Trophoblast cell (in vitro differentiated cells and primary cell): ENCODE measurements at regions not wholly inside any gene's neighbourhood (a gene's known extent, or its start where the extent isn't known, plus 50 kb on each side); places are given as distances from the start of the nearest gene placed in this dataset.
"Not testable (repeated sequence)": the region's sequence is repeated elsewhere in the genome, so short reads cannot be mapped to it uniquely, and the experiment has no call there.

Experiments used
- DNase-seq, 2 donors: peaks; one replicate each; pipeline ENCODE4 v3.0.0-alpha.2; 2016
- H2AFZ ChIP-seq: 2 replicates; pipeline ENCODE4 v1.6.1; 2013; ENCODE audit warnings: low read length, moderate library complexity, mild to moderate bottlenecking; ENCODE audit not compliant: insufficient read depth, poor library complexity
- H2AK5ac ChIP-seq: 2 replicates; pipeline ENCODE4 v1.6.1; 2013; ENCODE audit warnings: mild to moderate bottlenecking, low read length
- H2BK120ac ChIP-seq: 2 replicates; pipeline ENCODE4 v1.6.1; 2013; ENCODE audit warnings: low read length, mild to moderate bottlenecking, moderate library complexity; ENCODE audit not compliant: insufficient read depth, poor library complexity
- H2BK12ac ChIP-seq: 2 replicates; pipeline ENCODE4 v1.6.1; 2013; ENCODE audit warnings: mild to moderate bottlenecking, low read length, moderate library complexity
- H2BK5ac ChIP-seq: 2 replicates; pipeline ENCODE4 v1.6.1; 2013; ENCODE audit warnings: low read length, low read depth, moderate library complexity, mild to moderate bottlenecking; ENCODE audit not compliant: poor library complexity
- H3K14ac ChIP-seq: 2 replicates; pipeline ENCODE4 v1.6.1; 2013; ENCODE audit warnings: mild to moderate bottlenecking, low read length
- H3K18ac ChIP-seq: 2 replicates; pipeline ENCODE4 v1.6.1; 2013; ENCODE audit warnings: mild to moderate bottlenecking, low read length
- H3K23ac ChIP-seq: 2 replicates; pipeline ENCODE4 v1.6.1; 2013; ENCODE audit warnings: low read length
- H3K27ac ChIP-seq: 2 replicates; pipeline ENCODE4 v1.5.1; 2013; ENCODE audit warnings: low read depth, mild to moderate bottlenecking, inconsistent platforms, low read length, moderate library complexity
- H3K27me3 ChIP-seq: 2 replicates; pipeline ENCODE4 v1.6.1; 2013; ENCODE audit warnings: inconsistent platforms, mild to moderate bottlenecking, low read length, moderate library complexity; ENCODE audit not compliant: insufficient read depth
- H3K36me3 ChIP-seq, 2 experiments: 1 replicate in 1 of 2; 2 replicates in 1 of 2; pipeline ENCODE4 v1.6.1; 2013; ENCODE audit warnings: low read length in 2 of 2, mild to moderate bottlenecking in 2 of 2, moderate library complexity in 1 of 2; ENCODE audit not compliant: insufficient read depth in 2 of 2, control insufficient read depth in 1 of 2
- H3K4ac ChIP-seq: 2 replicates; pipeline ENCODE4 v1.6.1; 2013; ENCODE audit warnings: low read depth, mild to moderate bottlenecking, low read length, moderate library complexity
- H3K4me1 ChIP-seq, 2 experiments: 1 replicate in 1 of 2; 2 replicates in 1 of 2; pipeline ENCODE4 v1.6.1; 2013; ENCODE audit warnings: low read length in 2 of 2, mild to moderate bottlenecking in 2 of 2, moderate library complexity in 1 of 2; ENCODE audit not compliant: insufficient read depth in 2 of 2, control insufficient read depth in 1 of 2
- H3K4me2 ChIP-seq: 2 replicates; pipeline ENCODE4 v1.6.1; 2013; ENCODE audit warnings: inconsistent platforms, mild to moderate bottlenecking, low read length, moderate library complexity
- H3K4me3 ChIP-seq: 2 replicates; pipeline ENCODE4 v1.5.1; 2013; ENCODE audit warnings: mild to moderate bottlenecking, low read depth, low read length, inconsistent platforms
- H3K79me1 ChIP-seq: one replicate; pipeline ENCODE4 v1.6.1; 2013; ENCODE audit warnings: low read length
- H3K79me2 ChIP-seq: 2 replicates; pipeline ENCODE4 v1.6.1; 2013; ENCODE audit warnings: low read length, mild to moderate bottlenecking; ENCODE audit not compliant: control insufficient read depth, insufficient read depth, poor library complexity
- H3K9ac ChIP-seq: 2 replicates; pipeline ENCODE4 v1.6.1; 2013; ENCODE audit warnings: mild to moderate bottlenecking, low read length
- H3K9me3 ChIP-seq: 2 replicates; pipeline ENCODE4 v1.6.1; 2013; ENCODE audit warnings: low read depth, mild to moderate bottlenecking, control low read depth, inconsistent platforms, low read length; ENCODE audit not compliant: insufficient read depth
- H4K12ac ChIP-seq: 2 replicates; pipeline ENCODE4 v1.6.1; 2013; ENCODE audit warnings: low read depth, mild to moderate bottlenecking, low read length, moderate library complexity
- H4K8ac ChIP-seq: 2 replicates; pipeline ENCODE4 v1.6.1; 2013; ENCODE audit warnings: low read depth, mild to moderate bottlenecking, low read length, moderate library complexity
- H4K91ac ChIP-seq: one replicate; pipeline ENCODE4 v1.6.1; 2013; ENCODE audit warnings: low read depth, mild to moderate bottlenecking, low read length, moderate library complexity
- WGBS: extraction: QIAGEN DNeasy Blood & Tissue Kit; methylation state at CpG from one replicate; pipeline ENCODE4 v1.1.7; 2013; ENCODE audit warnings: missing lambda C conversion rate; ENCODE audit not compliant: insufficient read length, insufficient coverage; ENCODE audit errors: extremely low coverage; 5-methylcytosine and 5-hydroxymethylcytosine counted together

DNA sequence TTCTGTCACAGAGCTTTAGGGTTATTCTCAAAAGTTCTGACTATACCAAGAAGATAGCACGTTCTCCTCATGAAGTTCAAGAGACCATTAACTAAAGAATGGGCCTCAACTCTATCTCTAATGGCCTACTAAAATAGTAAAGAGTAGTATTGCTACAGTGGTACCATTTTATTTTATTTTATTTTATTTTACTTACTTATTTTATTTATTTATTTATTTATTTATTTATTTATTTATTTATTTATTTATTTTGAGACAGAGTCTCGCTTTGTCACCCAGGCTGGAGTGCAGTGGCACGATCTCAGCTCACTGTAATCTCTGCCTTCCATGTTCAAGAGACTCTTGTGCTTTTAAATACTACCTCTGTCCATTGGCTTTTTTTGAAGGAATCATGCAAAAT is 52.5 kb upstream of the SCRG1 start:
- not testable (repeated sequence) for H3K4ac ChIP-seq, DNase-seq, H3K27ac ChIP-seq, H4K8ac ChIP-seq, H3K9me3 ChIP-seq, H3K23ac ChIP-seq, H3K4me1 ChIP-seq, H2BK5ac ChIP-seq, H2AK5ac ChIP-seq, H3K27me3 ChIP-seq, H4K91ac ChIP-seq, H3K79me1 ChIP-seq, H3K14ac ChIP-seq, H3K9ac ChIP-seq, H2BK12ac ChIP-seq, H4K12ac ChIP-seq, H3K4me2 ChIP-seq, H3K18ac ChIP-seq, H3K4me3 ChIP-seq, H2BK120ac ChIP-seq, H3K79me2 ChIP-seq, H3K36me3 ChIP-seq, H2AFZ ChIP-seq
- WGBS, result no CpG with 5 or more reads among the region's 3 CpGs

DNA sequence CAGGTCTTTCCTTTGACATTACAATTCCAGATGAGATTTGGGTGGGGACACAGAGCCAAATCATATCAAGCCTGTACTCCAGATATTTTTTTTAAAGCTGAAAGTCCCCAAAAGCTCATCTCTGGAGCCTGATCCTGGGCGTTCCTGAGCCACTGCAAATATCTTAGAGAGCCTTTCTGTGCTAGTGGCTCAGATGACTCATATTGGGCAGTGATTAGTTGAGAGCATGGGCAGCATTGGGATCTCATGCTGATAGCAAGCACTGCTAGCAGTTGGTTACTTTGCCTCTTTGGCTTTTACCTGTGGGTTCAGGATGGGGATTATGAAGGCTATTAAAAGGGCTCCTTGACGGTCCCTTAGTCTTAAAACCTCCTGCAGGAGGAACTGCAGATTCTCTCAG is 51.4 kb upstream of the SCRG1 start:
- WGBS, result no CpG with 5 or more reads among the region's 2 CpGs
- Histone ChIP-seq H4K8ac (no peak overlapping the region), H3K4me1 (peaks cover 0 to 3% of the 10 kb centered on the region in 2 experiments), H4K12ac (no peak overlapping the region), H3K4ac (no peak overlapping the region), H3K79me1 (no peaks in the 10 kb centered on the region), H3K14ac (no peak overlapping the region), H4K91ac (no peak overlapping the region), H2BK120ac (no peak overlapping the region), H3K4me3 (no peak overlapping the region), H2AK5ac (no peak overlapping the region), H2BK12ac (no peak overlapping the region), H3K27ac (no peak overlapping the region), H3K9me3 (no peaks in the 10 kb centered on the region), H2BK5ac (no peak overlapping the region), H2AFZ (no peak overlapping the region), H3K18ac (no peak overlapping the region), H3K36me3 (no peaks in the 10 kb centered on the region), H3K27me3 (no peaks in the 10 kb centered on the region), H3K4me2 (no peak overlapping the region), H3K23ac (no peak overlapping the region), H3K9ac (no peak overlapping the region), H3K79me2 (no peaks in the 10 kb centered on the region)
- DNase-seq, result peak in 1 of 2 donors; percentile 20

- Histone ChIP-seq H4K12ac (no peak overlapping the region), H4K8ac (no peak overlapping the region), H3K23ac (no peak overlapping the region), H3K27ac (no peak overlapping the region), H3K14ac (no peak overlapping the region), H3K9me3 (no peaks in the 10 kb centered on the region), H3K36me3 (no peaks in the 10 kb centered on the region), H4K91ac (no peak overlapping the region), H2AK5ac (no peak overlapping the region), H3K4me3 (no peak overlapping the region), H3K9ac (no peak overlapping the region), H3K18ac (no peak overlapping the region), H3K27me3 (no peaks in the 10 kb centered on the region), H3K4ac (no peak overlapping the region), H3K79me1 (no peaks in the 10 kb centered on the region), H3K4me2 (no peak overlapping the region), H2BK120ac (no peak overlapping the region), H3K79me2 (no peaks in the 10 kb centered on the region), H2BK12ac (no peak overlapping the region), H2AFZ (no peak overlapping the region), H3K4me1 (peaks cover 0 to 3% of the 10 kb centered on the region in 2 experiments), H2BK5ac (no peak overlapping the region)
- DNase-seq, result peak; percentile 23 to 72
- no CpG with 5 or more reads among the region's 3 CpGs for WGBS
Measured at GRCh38 chr4:173449380-173449717, 50.4 kb upstream of the SCRG1 start.

- H3K79me2 ChIP-seq, result no peaks in the 10 kb centered on the region
Measured at GRCh38 chr4:173448608-173449379, 49.9 kb upstream of the SCRG1 start.

More at GRCh38 chr4:173448608-173449379, 49.9 kb upstream of the SCRG1 start:
- Histone ChIP-seq H2BK120ac (no peak overlapping the region), H2BK12ac (no peak overlapping the region), H4K12ac (no peak overlapping the region), H3K4me1 (peaks cover 0 to 3% of the 10 kb centered on the region in 2 experiments), H3K4me3 (no peak overlapping the region), H3K14ac (no peak overlapping the region), H2BK5ac (no peak overlapping the region), H3K4ac (no peak overlapping the region), H3K9ac (no peak overlapping the region), H3K4me2 (no peak overlapping the region), H3K36me3 (no peaks in the 10 kb centered on the region), H3K23ac (no peak overlapping the region), H2AK5ac (no peak overlapping the region), H4K8ac (no peak overlapping the region), H3K27me3 (no peaks in the 10 kb centered on the region), H3K18ac (no peak overlapping the region), H4K91ac (no peak overlapping the region), H3K9me3 (no peaks in the 10 kb centered on the region), H3K79me1 (no peaks in the 10 kb centered on the region), H2AFZ (no peak overlapping the region), H3K27ac (no peak overlapping the region)
- WGBS, result no CpG with 5 or more reads among the region's 4 CpGs
- no peak for DNase-seq
